SK-N-SH (cell line): ENCODE measurements at regions not wholly inside any gene's neighbourhood (a gene's known extent, or its start where the extent isn't known, plus 50 kb on each side); places are given as distances from the start of the nearest gene placed in this dataset.

Experiments used
- CTCF ChIA-PET: fragments of 300-600, 350-600 bp; formaldehyde crosslinking; extraction: SDS; loops from one replicate; lab custom pipeline; 2021; lab: Yijun Ruan, JAX
- POLR2A ChIA-PET: fragments of 350-600 bp; sonication (Branson Sonifier 250); formaldehyde crosslinking; extraction: SDS; loops from one replicate; lab custom pipeline; 2020; ENCODE audit warnings: antibody characterized with exemption, inconsistent platforms; lab: Yijun Ruan, JAX
- DNase-seq: peaks from one replicate; pipeline ENCODE4 v3.0.0; 2012
- H2AFZ ChIP-seq: fragments of 200-600 bp; sonication (generic); 2 replicates; pipeline ENCODE4 v1.8.1; 2016; ENCODE audit warnings: antibody characterized with exemption, mild to moderate bottlenecking, low read depth
- H3F3A ChIP-seq: fragments of 200-600 bp; sonication (generic); replicated peaks from 2 replicates; pipeline ENCODE3; 2016; ENCODE audit warnings: antibody characterized with exemption, mild to moderate bottlenecking; ENCODE audit not compliant: insufficient read depth
- H3K27ac ChIP-seq, 2 experiments: fragments of 200-500 bp in 1 of 2; fragments of 200-600 bp in 1 of 2; sonication (Bioruptor generic) in 1 of 2; sonication (generic), shearing (Covaris generic) in 1 of 2; 2 replicates each; pipeline versions ENCODE4 v1.5.1 to v1.6.1; 2014 to 2016; ENCODE audit warnings: low read depth in 2 of 2, inconsistent platforms in 1 of 2, low read length in 1 of 2, mild to moderate bottlenecking in 1 of 2, mixed read lengths in 1 of 2
- H3K27me3 ChIP-seq: fragments of 200-600 bp; sonication (generic), shearing (Covaris generic); 2 replicates; pipeline ENCODE4 v1.6.1; 2016; ENCODE audit warnings: mixed run types; ENCODE audit not compliant: insufficient read depth
- H3K36me3 ChIP-seq, 2 experiments: fragments of 200-500 bp in 1 of 2; fragments of 200-600 bp in 1 of 2; sonication (Bioruptor generic) in 1 of 2; sonication (generic) in 1 of 2; replicated peaks in 1 of 2; 2 replicates each; pipeline versions ENCODE3 to v1.5.1; 2014 to 2016; ENCODE audit warnings: low read length in 1 of 2, mild to moderate bottlenecking in 1 of 2; ENCODE audit not compliant: insufficient read depth in 2 of 2, control insufficient read depth in 1 of 2
- H3K4me1 ChIP-seq, 2 experiments: fragments of 200-500 bp in 1 of 2; fragments of 200-600 bp in 1 of 2; sonication (Bioruptor generic) in 1 of 2; sonication (generic), shearing (Covaris generic) in 1 of 2; 2 replicates each; pipeline versions ENCODE4 v1.5.1 to v1.6.1; 2014 to 2016; ENCODE audit warnings: low read depth in 1 of 2, low read length in 1 of 2, mixed run types in 1 of 2; ENCODE audit not compliant: insufficient read depth in 2 of 2, control insufficient read depth in 1 of 2
- H3K4me2 ChIP-seq: fragments of 200-600 bp; sonication (generic), shearing (Covaris generic); 2 replicates; pipeline ENCODE4 v1.6.1; 2017; ENCODE audit warnings: mixed run types
- H3K4me3 ChIP-seq, 2 experiments: fragments of 200-500 bp in 1 of 2; fragments of 200-600 bp in 1 of 2; sonication (Bioruptor generic) in 1 of 2; sonication (generic), shearing (Covaris generic) in 1 of 2; 2 replicates each; pipeline versions ENCODE4 v1.5.1 to v1.8.1; 2014 to 2016; ENCODE audit warnings: low read depth in 2 of 2, inconsistent platforms in 1 of 2, low read length in 1 of 2, mild to moderate bottlenecking in 1 of 2, mixed read lengths in 1 of 2, moderate library complexity in 1 of 2
- H3K79me2 ChIP-seq: fragments of 200-600 bp; sonication (generic); 2 replicates; pipeline ENCODE4 v1.8.1; 2017; ENCODE audit warnings: mild to moderate bottlenecking; ENCODE audit not compliant: insufficient read depth
- H3K9ac ChIP-seq: fragments of 200-600 bp; sonication (generic); 2 replicates; pipeline ENCODE4 v1.6.1; 2017; ENCODE audit warnings: mixed run types
- H3K9me2 ChIP-seq: fragments of 200-600 bp; sonication (generic); 2 replicates; pipeline ENCODE4 v1.6.1; 2017; ENCODE audit warnings: mixed run types
- H3K9me3 ChIP-seq: fragments of 200-600 bp; sonication (generic); 2 replicates; pipeline ENCODE4 v1.6.1; 2017; ENCODE audit warnings: mixed run types, mild to moderate bottlenecking, moderate library complexity
- H4K20me1 ChIP-seq: fragments of 200-600 bp; sonication (generic); 2 replicates; pipeline ENCODE4 v1.6.1; 2017; ENCODE audit warnings: mild to moderate bottlenecking, mixed run types; ENCODE audit not compliant: insufficient read depth
- CHD2 ChIP-seq: fragments of 150-350 bp; IDR thresholded peaks from 2 replicates; pipeline ENCODE4 v1.6.1; 2018; ENCODE audit warnings: low read length; ENCODE audit not compliant: partially characterized antibody
- EZH2phosphoT487 ChIP-seq: fragments of 200-600 bp; sonication (generic); IDR thresholded peaks from 2 replicates; pipeline ENCODE4 v1.6.1; 2017; ENCODE audit warnings: low read depth, mixed run types, mild to moderate bottlenecking, antibody characterized with exemption, moderate library complexity, borderline replicate concordance
- FOSL2 ChIP-seq: IDR thresholded peaks from 2 replicates; pipeline ENCODE4 v1.4.0; 2012; ENCODE audit warnings: low read depth, mild to moderate bottlenecking, moderate library complexity, borderline replicate concordance
- FOXJ3 ChIP-seq: sonication (generic); formaldehyde crosslinking; IDR thresholded peaks from 2 replicates; pipeline ENCODE4 v1.5.1; 2020; ENCODE audit warnings: mild to moderate bottlenecking, missing genetic modification reagents
- FOXM1 ChIP-seq: IDR thresholded peaks from 2 replicates; pipeline ENCODE4 v1.4.0; 2012; ENCODE audit warnings: low read depth, mild to moderate bottlenecking
- GABPA ChIP-seq: IDR thresholded peaks from 2 replicates; pipeline ENCODE4 v1.4.0; 2012; ENCODE audit warnings: low read depth, mild to moderate bottlenecking
- GATA2 ChIP-seq: sonication (generic); formaldehyde crosslinking; IDR thresholded peaks from 2 replicates; pipeline ENCODE4 v1.5.0; 2020; ENCODE audit warnings: mild to moderate bottlenecking, missing genetic modification reagents
- IRF3 ChIP-seq: fragments of 150-350 bp; IDR thresholded peaks from 2 replicates; pipeline ENCODE4 v1.6.1; 2016; ENCODE audit warnings: mild to moderate bottlenecking, low read depth, low read length
- MEF2A ChIP-seq: IDR thresholded peaks from 2 replicates; pipeline ENCODE4 v1.4.0; 2012; ENCODE audit warnings: low read depth, borderline replicate concordance
- MXI1 ChIP-seq: IDR thresholded peaks from 2 replicates; pipeline ENCODE4 v1.6.1; 2012; ENCODE audit warnings: mild to moderate bottlenecking, low read depth, low read length, improper control_type of control experiment
- NFIC ChIP-seq: IDR thresholded peaks from 2 replicates; pipeline ENCODE4 v1.4.0; 2012; ENCODE audit warnings: borderline replicate concordance
- POLR2AphosphoS5 ChIP-seq: IDR thresholded peaks from 2 replicates; pipeline ENCODE4 v1.6.1; 2012; ENCODE audit warnings: low read depth, low read length
- RAD21 ChIP-seq: IDR thresholded peaks from 2 replicates; pipeline ENCODE4 v1.6.1; 2012; ENCODE audit warnings: mild to moderate bottlenecking, low read length
- RCOR1 ChIP-seq: fragments of 150-350 bp; IDR thresholded peaks from 2 replicates; pipeline ENCODE4 v1.6.1; 2017; ENCODE audit warnings: antibody characterized with exemption, low read length
- REST ChIP-seq: IDR thresholded peaks from 2 replicates; pipeline ENCODE4 v1.6.1; 2012; ENCODE audit warnings: mild to moderate bottlenecking, low read depth, low read length, moderate library complexity
- RFX5 ChIP-seq: IDR thresholded peaks from 2 replicates; pipeline ENCODE4 v1.6.1; 2012; ENCODE audit warnings: mild to moderate bottlenecking, improper control_type of control experiment, low read length
- TCF12 ChIP-seq: IDR thresholded peaks from 2 replicates; pipeline ENCODE4 v1.4.0; 2012
- USF2 ChIP-seq: fragments of 150-350 bp; IDR thresholded peaks from 2 replicates; pipeline ENCODE4 v1.6.1; 2017; ENCODE audit warnings: antibody characterized with exemption, low read length, low read depth, borderline replicate concordance
- YY1 ChIP-seq: IDR thresholded peaks from 2 replicates; pipeline ENCODE4 v1.4.0; 2012; ENCODE audit warnings: low read depth, mild to moderate bottlenecking
- WGBS: methylation state at CpG from one replicate; pipeline ENCODE4 v1.1.6; 2017; ENCODE audit warnings: low lambda C conversion rate; 5-methylcytosine and 5-hydroxymethylcytosine counted together

GRCh38 chr5:164298165-164298564 lies 792.7 kb downstream of the MAT2B start:
- Histone ChIP-seq H3K36me3 (no peaks in the 10 kb centered on the region), H3K9me2 (no peaks in the 10 kb centered on the region), H2AFZ (no peak overlapping the region), H3F3A (no peaks in the 10 kb centered on the region), H3K79me2 (no peaks in the 10 kb centered on the region), H3K27me3 (no peaks in the 10 kb centered on the region), H3K4me3 (no peak overlapping the region), H3K27ac (no peak overlapping the region), H3K9ac (no peak overlapping the region), H3K4me1 (no peaks in the 10 kb centered on the region; a peak in 1 of 4 replicates), H3K4me2 (no peak overlapping the region), H4K20me1 (no peaks in the 10 kb centered on the region), H3K9me3 (no peaks in the 10 kb centered on the region)
- TF ChIP-seq YY1 (no peak), MEF2A (no peak), FOXM1 (no peak), EZH2phosphoT487 (no peak), CHD2 (no peak), MXI1 (no peak), TCF12 (no peak), GABPA (no peak), RCOR1 (no peak), GATA2 (CRISPR knock-in tag) (no peak)
- WGBS = 72% methylated on average over 2 of the region's 2 CpGs
- ChIA-PET POLR2A (no interaction called here), CTCF (no interaction called here)
- no peak for DNase-seq

GRCh38 chr5:164300295-164300694 lies 794.9 kb downstream of the MAT2B start:
- H3K4me2 ChIP-seq = no peak overlapping the region
- no peaks in the 10 kb centered on the region for H3K9me3 ChIP-seq
- no peaks in the 10 kb centered on the region for H3K9me2 ChIP-seq
- H3F3A ChIP-seq = no peaks in the 10 kb centered on the region
- H3K36me3 ChIP-seq = no peaks in the 10 kb centered on the region
- no peaks in the 10 kb centered on the region for H3K79me2 ChIP-seq
- H3K4me1 ChIP-seq = no peaks in the 10 kb centered on the region; a peak in 1 of 4 replicates
- H4K20me1 ChIP-seq = no peaks in the 10 kb centered on the region
- no peaks in the 10 kb centered on the region for H3K27me3 ChIP-seq
- no peak for TF ChIP-seq FOXM1
- no peak overlapping the region for H3K9ac ChIP-seq
- no peak overlapping the region for H3K4me3 ChIP-seq
- no peak for DNase-seq
- POLR2A ChIA-PET = no interaction called here
- CTCF ChIA-PET = interaction anchor here (0.6 to 1.3 kb wide), 3 partner anchors 13 to 376 kb away, joined by 3 to 5 read pairs (median 4); no protein-coding TSS in a partner anchor
- no peak overlapping the region for H2AFZ ChIP-seq
- no peak overlapping the region for H3K27ac ChIP-seq

GRCh38 chr5:164301136-164301535 lies 795.7 kb downstream of the MAT2B start:
- H3F3A ChIP-seq = no peaks in the 10 kb centered on the region
- ChIA-PET POLR2A (no interaction called here), CTCF (interaction anchor here (1.3 kb wide), 1 partner anchor 13 kb away, joined by 5 read pairs; no protein-coding TSS in a partner anchor)
- no peaks in the 10 kb centered on the region for H4K20me1 ChIP-seq
- no peak for DNase-seq
- H3K4me1 ChIP-seq = no peaks in the 10 kb centered on the region; a peak in 1 of 4 replicates
- H3K4me2 ChIP-seq = no peak overlapping the region
- H3K9me3 ChIP-seq = no peaks in the 10 kb centered on the region
- no peaks in the 10 kb centered on the region for H3K9me2 ChIP-seq
- no peak overlapping the region for H3K27ac ChIP-seq
- H3K9ac ChIP-seq = no peak overlapping the region
- no peaks in the 10 kb centered on the region for H3K36me3 ChIP-seq
- H3K4me3 ChIP-seq = no peak overlapping the region
- H3K27me3 ChIP-seq = no peaks in the 10 kb centered on the region
- no peaks in the 10 kb centered on the region for H3K79me2 ChIP-seq
- no peak overlapping the region for H2AFZ ChIP-seq
- TF ChIP-seq NFIC (no peak), MEF2A (no peak), POLR2AphosphoS5 (no peak), FOXJ3 (CRISPR knock-in tag) (no peak), TCF12 (no peak), IRF3 (no peak), USF2 (no peak), REST (no peak), FOSL2 (no peak), RAD21 (no peak), EZH2phosphoT487 (no peak), RFX5 (no peak), FOXM1 (no peak)
